C4-2B (cell line): ENCODE measurements at regions not wholly inside any gene's neighbourhood (a gene's known extent, or its start where the extent isn't known, plus 50 kb on each side); places are given as distances from the start of the nearest gene placed in this dataset.

Experiments
- H3K27ac ChIP-seq: fragments of 450-650 bp; 2 replicates; pipeline ENCODE4 v1.5.1; 2017
- CTCF ChIP-seq: fragments of 450-650 bp; conservative IDR thresholded peaks from 2 replicates; pipeline ENCODE4 v1.5.1; 2017; ENCODE audit warnings: mild to moderate bottlenecking
- ZFX ChIP-seq: fragments of 450-650 bp; IDR thresholded peaks from 2 replicates; pipeline ENCODE4 v1.6.1; 2017

GRCh38 chr18:67041334-67041733 is 437.4 kb upstream of the CDH19 start:
- TF ChIP-seq CTCF, result no peak
- TF ChIP-seq ZFX, result no peak
- H3K27ac ChIP-seq, result no peak overlapping the region

GRCh38 chr18:67035026-67035425 is 431.1 kb upstream of the CDH19 start:
- H3K27ac ChIP-seq, result no peak overlapping the region
- TF ChIP-seq ZFX (no peak), CTCF (no peak)

- no peak for TF ChIP-seq CTCF
These were observed 419.2 kb upstream of the CDH19 start for GRCh38 chr18:67023059-67023458.

GRCh38 chr18:67010919-67011318 is 407.0 kb upstream of the CDH19 start:
- no peak for TF ChIP-seq CTCF
- no peak for TF ChIP-seq ZFX
- no peak overlapping the region for H3K27ac ChIP-seq

More at GRCh38 chr18:67023059-67023458, 419.2 kb upstream of the CDH19 start:
- H3K27ac ChIP-seq, result no peak overlapping the region

GRCh38 chr18:67007999-67008398 is 404.1 kb upstream of the CDH19 start:
- no peak overlapping the region for H3K27ac ChIP-seq
- TF ChIP-seq CTCF (no peak), ZFX (no peak)

- no peak overlapping the region for H3K27ac ChIP-seq
- TF ChIP-seq ZFX, result no peak
- TF ChIP-seq CTCF, result no peak
These were observed 403.2 kb upstream of the CDH19 start for GRCh38 chr18:67007085-67007484.

GRCh38 chr18:67001052-67001451 is 397.2 kb upstream of the CDH19 start:
- H3K27ac ChIP-seq, result no peak overlapping the region
- TF ChIP-seq ZFX (no peak), CTCF (no peak)
